ENCODE measurements at regions not wholly inside any gene's neighbourhood (a gene's known extent, or its start where the extent isn't known, plus 50 kb on each side); places are given as distances from the start of the nearest gene placed in this dataset.

DNA sequence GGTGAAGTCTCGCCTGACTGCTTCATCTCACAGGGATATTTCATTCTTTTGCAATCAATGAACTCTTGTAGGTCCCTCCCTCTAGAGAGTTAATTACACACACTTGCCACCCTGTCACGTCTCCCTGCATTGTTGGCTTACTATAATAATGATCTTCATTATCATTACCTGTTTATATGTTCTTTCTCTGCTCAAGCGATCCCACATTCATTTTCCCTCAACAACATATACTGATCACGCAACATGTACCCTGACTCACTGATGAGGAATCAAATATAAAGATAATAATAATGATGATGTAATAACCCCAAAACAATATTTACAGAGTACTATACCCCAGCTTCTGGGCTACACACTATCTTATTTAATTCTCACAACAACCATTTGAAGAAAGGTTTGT lies 88.5 kb downstream of the FEM1C start:
- ChIA-PET CTCF (interaction anchor here (0.6 kb wide), 1 partner anchor 118 kb away, joined by 4 read pairs; no protein-coding TSS in a partner anchor), POLR2A (ENCODE audit: low non-redundant PET) (no interaction called here)
- DNase-seq (ENCODE audit: low spot score) = no peak
- Histone ChIP-seq H3K4me3 (ENCODE audit: low read depth, low read length, poor library complexity, severe bottlenecking) (no peak overlapping the region), H3K9me3 (ENCODE audit: low read depth, low read length, poor library complexity, severe bottlenecking) (no peaks in the 10 kb centered on the region), H3K27me3 (replicated peaks; ENCODE audit: insufficient read depth, low read depth, low read length, poor library complexity) (no peaks in the 10 kb centered on the region), H3K27ac (ENCODE audit: low read depth, low read length, poor library complexity, severe bottlenecking) (no peak overlapping the region), H3K36me3 (ENCODE audit: insufficient read depth, low read length, poor library complexity, severe bottlenecking) (no peaks in the 10 kb centered on the region), H3K4me1 (ENCODE audit: insufficient read depth, low read length, poor library complexity, severe bottlenecking) (peaks cover 4% of the 10 kb centered on the region)
- BruUV-seq (replicated peaks) = no TSS peak
- intact Hi-C loops (cut with micrococcal nuclease; ENCODE audit: unreplicated experiment) = no loop called here
- no peak for TF ChIP-seq EZH2 (IDR thresholded peaks at IDR 0.05; ENCODE audit: borderline replicate concordance, low read depth, low read length, poor library complexity, severe bottlenecking)
- TF ChIP-seq, protein P1, sequence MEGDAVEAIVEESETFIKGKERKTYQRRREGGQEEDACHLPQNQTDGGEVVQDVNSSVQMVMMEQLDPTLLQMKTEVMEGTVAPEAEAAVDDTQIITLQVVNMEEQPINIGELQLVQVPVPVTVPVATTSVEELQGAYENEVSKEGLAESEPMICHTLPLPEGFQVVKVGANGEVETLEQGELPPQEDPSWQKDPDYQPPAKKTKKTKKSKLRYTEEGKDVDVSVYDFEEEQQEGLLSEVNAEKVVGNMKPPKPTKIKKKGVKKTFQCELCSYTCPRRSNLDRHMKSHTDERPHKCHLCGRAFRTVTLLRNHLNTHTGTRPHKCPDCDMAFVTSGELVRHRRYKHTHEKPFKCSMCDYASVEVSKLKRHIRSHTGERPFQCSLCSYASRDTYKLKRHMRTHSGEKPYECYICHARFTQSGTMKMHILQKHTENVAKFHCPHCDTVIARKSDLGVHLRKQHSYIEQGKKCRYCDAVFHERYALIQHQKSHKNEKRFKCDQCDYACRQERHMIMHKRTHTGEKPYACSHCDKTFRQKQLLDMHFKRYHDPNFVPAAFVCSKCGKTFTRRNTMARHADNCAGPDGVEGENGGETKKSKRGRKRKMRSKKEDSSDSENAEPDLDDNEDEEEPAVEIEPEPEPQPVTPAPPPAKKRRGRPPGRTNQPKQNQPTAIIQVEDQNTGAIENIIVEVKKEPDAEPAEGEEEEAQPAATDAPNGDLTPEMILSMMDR (conservative IDR thresholded peaks at IDR 0.05; ENCODE audit: low read depth, low read length) = no peak

DNA sequence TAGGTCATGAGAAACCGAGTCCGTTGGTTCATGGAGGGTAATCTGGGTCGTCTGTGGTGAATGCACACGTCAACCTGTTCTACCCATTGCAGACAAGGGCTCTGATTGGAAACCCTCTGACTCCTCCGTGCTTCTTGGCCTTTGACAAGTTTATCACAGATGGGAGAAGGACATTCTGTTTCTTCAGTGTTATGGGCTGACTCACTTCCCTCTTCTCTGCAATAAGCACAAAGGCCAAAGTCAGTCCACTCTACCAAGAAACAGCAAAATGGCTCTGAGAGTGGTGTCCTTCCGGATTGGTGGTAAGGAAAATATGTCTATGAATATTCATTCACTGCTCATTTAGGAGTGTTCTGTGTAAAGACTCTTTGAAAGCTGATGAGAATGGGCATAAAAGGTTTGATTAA lies 89.3 kb downstream of the FEM1C start:
- no TSS peak for BruUV-seq (replicated peaks)
- Histone ChIP-seq H3K27me3 (replicated peaks; ENCODE audit: insufficient read depth, low read depth, low read length, poor library complexity) (no peaks in the 10 kb centered on the region), H3K36me3 (ENCODE audit: insufficient read depth, low read length, poor library complexity, severe bottlenecking) (no peaks in the 10 kb centered on the region), H3K27ac (ENCODE audit: low read depth, low read length, poor library complexity, severe bottlenecking) (no peak overlapping the region), H3K9me3 (ENCODE audit: low read depth, low read length, poor library complexity, severe bottlenecking) (no peaks in the 10 kb centered on the region), H3K4me3 (ENCODE audit: low read depth, low read length, poor library complexity, severe bottlenecking) (no peak overlapping the region), H3K4me1 (ENCODE audit: insufficient read depth, low read length, poor library complexity, severe bottlenecking) (peaks cover 4% of the 10 kb centered on the region)
- no peak for DNase-seq (ENCODE audit: low spot score)
- intact Hi-C loops (cut with micrococcal nuclease; ENCODE audit: unreplicated experiment) = no loop called here
- ChIA-PET CTCF (no interaction called here), POLR2A (ENCODE audit: low non-redundant PET) (no interaction called here)
- TF ChIP-seq EZH2 (IDR thresholded peaks at IDR 0.05; ENCODE audit: borderline replicate concordance, low read depth, low read length, poor library complexity, severe bottlenecking) = no peak
- TF ChIP-seq, protein P1 (conservative IDR thresholded peaks at IDR 0.05; ENCODE audit: low read depth, low read length) = no peak

DNA sequence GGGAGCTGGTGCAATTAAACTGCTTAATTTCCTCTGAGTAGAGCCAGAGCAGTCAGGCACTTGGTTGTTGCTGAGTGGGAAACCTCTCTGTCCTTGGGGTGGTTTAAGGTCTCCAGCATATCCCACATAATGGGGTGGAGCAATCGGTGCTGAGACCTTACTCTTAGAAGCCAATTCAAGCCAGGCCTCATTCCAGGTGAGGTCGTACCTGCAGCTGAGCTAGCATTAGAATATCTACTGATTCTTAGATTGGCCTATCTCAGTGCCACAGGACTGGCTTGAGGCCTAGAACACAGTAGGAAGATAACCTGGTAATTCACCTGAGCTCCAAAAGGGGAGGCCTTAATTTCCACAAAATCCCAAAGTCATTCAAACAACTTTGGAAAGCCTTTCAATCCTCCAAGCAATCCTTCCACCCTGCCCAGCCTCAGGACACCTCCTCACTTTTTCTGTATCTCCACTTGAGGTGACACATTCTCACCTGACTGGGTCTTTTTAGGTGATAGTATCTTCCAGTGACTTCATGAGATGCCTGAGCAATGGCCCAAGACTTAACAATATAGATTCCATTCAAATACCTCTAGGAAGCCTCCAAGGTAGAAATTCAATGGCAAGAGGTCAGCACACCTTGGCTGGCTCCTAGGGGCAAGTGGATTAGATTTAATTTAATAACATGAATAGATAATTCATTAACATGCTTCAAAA lies 91.0 kb downstream of the FEM1C start:
- no TSS peak for BruUV-seq (replicated peaks)
- Histone ChIP-seq H3K27ac (ENCODE audit: low read depth, low read length, poor library complexity, severe bottlenecking) (no peak overlapping the region), H3K27me3 (replicated peaks; ENCODE audit: insufficient read depth, low read depth, low read length, poor library complexity) (no peaks in the 10 kb centered on the region), H3K9me3 (ENCODE audit: low read depth, low read length, poor library complexity, severe bottlenecking) (no peaks in the 10 kb centered on the region), H3K4me1 (ENCODE audit: insufficient read depth, low read length, poor library complexity, severe bottlenecking) (peaks cover 4% of the 10 kb centered on the region), H3K4me3 (ENCODE audit: low read depth, low read length, poor library complexity, severe bottlenecking) (no peak overlapping the region), H3K36me3 (ENCODE audit: insufficient read depth, low read length, poor library complexity, severe bottlenecking) (no peaks in the 10 kb centered on the region)
- CTCF ChIA-PET = no interaction called here
- intact Hi-C loops (cut with micrococcal nuclease; ENCODE audit: unreplicated experiment) = no loop called here
- POLR2A ChIA-PET (ENCODE audit: low non-redundant PET) = no interaction called here
- no peak for TF ChIP-seq EZH2 (IDR thresholded peaks at IDR 0.05; ENCODE audit: borderline replicate concordance, low read depth, low read length, poor library complexity, severe bottlenecking)
- TF ChIP-seq, protein P1 (conservative IDR thresholded peaks at IDR 0.05; ENCODE audit: low read depth, low read length) = no peak
- DNase-seq (ENCODE audit: low spot score) = no peak
